Kidney (tissue), 13 donors: ENCODE measurements at regions not wholly inside any gene's neighbourhood (a gene's known extent, or its start where the extent isn't known, plus 50 kb on each side); places are given as distances from the start of the nearest gene placed in this dataset.

Experiments used
- DNase-seq, 5 donors: peaks; one replicate each; pipeline ENCODE4 v3.0.0-alpha.2; 2013 to 2020
- FAIRE-seq: peaks from 2 replicates; lab custom pipeline; 2012; peaks lifted over from hg19 to GRCh38; lab: Jason Lieb, UNC
- H3K27ac ChIP-seq, 2 donors: one replicate each; pipeline ENCODE4 v1.7.0; 2013; ENCODE audit warnings: low read depth in 2 of 2, low read length in 2 of 2, inconsistent platforms in 1 of 2
- H3K27me3 ChIP-seq: one replicate; pipeline ENCODE4 v1.7.1; 2013; ENCODE audit warnings: low read length, inconsistent platforms; ENCODE audit not compliant: control insufficient read depth, insufficient read depth
- H3K36me3 ChIP-seq, 3 donors: one replicate each; pipeline versions ENCODE4 v1.7.0 to v1.7.1; 2013; ENCODE audit warnings: low read length in 3 of 3, control low read depth in 1 of 3, inconsistent platforms in 1 of 3; ENCODE audit not compliant: insufficient read depth in 3 of 3, control insufficient read depth in 2 of 3
- H3K4me1 ChIP-seq, 3 donors: one replicate each; pipeline versions ENCODE4 v1.7.0 to v1.7.1; 2013; ENCODE audit warnings: low read length in 3 of 3, inconsistent platforms in 1 of 3, low read depth in 1 of 3; ENCODE audit not compliant: control insufficient read depth in 2 of 3, insufficient read depth in 2 of 3
- H3K4me3 ChIP-seq, 3 donors: one replicate each; pipeline versions ENCODE4 v1.7.0 to v1.8.1; 2013; ENCODE audit warnings: low read length in 3 of 3, control low read depth in 1 of 3, inconsistent platforms in 1 of 3
- H3K9ac ChIP-seq, 3 donors: one replicate each; pipeline versions ENCODE4 v1.7.0 to v1.7.1; 2013; ENCODE audit warnings: low read length in 3 of 3, control low read depth in 1 of 3, inconsistent platforms in 1 of 3
- H3K9me3 ChIP-seq, 3 donors: one replicate each; pipeline versions ENCODE4 v1.7.0 to v1.7.1; 2013; ENCODE audit warnings: low read length in 3 of 3, control low read depth in 1 of 3, inconsistent platforms in 1 of 3; ENCODE audit not compliant: control insufficient read depth in 2 of 3, insufficient read depth in 1 of 3
- CTCF ChIP-seq: IDR thresholded peaks from 3 replicates; pipeline ENCODE4 v1.5.1; 2012; ENCODE audit warnings: mild to moderate bottlenecking, moderate library complexity, borderline replicate concordance; ENCODE audit not compliant: insufficient read depth; ENCODE audit errors: extremely low read depth
- intact Hi-C: fragments of 100-400 bp; cut with DNase I; formaldehyde crosslinking; loops from one replicate; pipeline ENCODE4 v1.11.1; 2022
- donor health status: control.
- donor health status: control.
- donor health status: control.
- donor health status: control.
- donor health status: control.
- donor health status: DM: yes; HTN: yes; CAD: no.
- donor health status: Normal renal cell carcinoma (clear cell type).

GRCh38 chr3:109713288-109713687 lies 375.9 kb upstream of the DPPA4 start:
- intact Hi-C loops: no loop called here
- H3K9ac ChIP-seq: no peak overlapping the region
- no peak overlapping the region for H3K27ac ChIP-seq
- DNase-seq (no peak), FAIRE-seq (no peak)
- no peaks in the 10 kb centered on the region for H3K4me1 ChIP-seq
- no peak for TF ChIP-seq CTCF
- H3K36me3 ChIP-seq: no peaks in the 10 kb centered on the region
- no peaks in the 10 kb centered on the region for H3K27me3 ChIP-seq
- no peak overlapping the region for H3K4me3 ChIP-seq
- peaks cover 0 to 2% (median 0%) of the 10 kb centered on the region in 3 donors for H3K9me3 ChIP-seq

GRCh38 chr3:109715707-109716106 lies 378.4 kb upstream of the DPPA4 start:
- no peak for FAIRE-seq
- no peak overlapping the region for H3K9ac ChIP-seq
- no peak for DNase-seq
- intact Hi-C loops: no loop called here
- H3K36me3 ChIP-seq: no peaks in the 10 kb centered on the region
- TF ChIP-seq CTCF: no peak
- no peaks in the 10 kb centered on the region for H3K4me1 ChIP-seq
- H3K27me3 ChIP-seq: no peaks in the 10 kb centered on the region
- no peak overlapping the region for H3K4me3 ChIP-seq
- H3K27ac ChIP-seq: no peak overlapping the region
- H3K9me3 ChIP-seq: no peaks in the 10 kb centered on the region

- Histone ChIP-seq H3K4me1 (no peaks in the 10 kb centered on the region), H3K9me3 (no peaks in the 10 kb centered on the region)
These were observed 381.5 kb upstream of the DPPA4 start for GRCh38 chr3:109718850-109719249.

More at GRCh38 chr3:109718850-109719249, 381.5 kb upstream of the DPPA4 start:
- no peak for TF ChIP-seq CTCF
- DNase-seq (no peak), FAIRE-seq (no peak)
- Histone ChIP-seq H3K36me3 (no peaks in the 10 kb centered on the region), H3K27ac (no peak overlapping the region), H3K4me3 (no peak overlapping the region), H3K27me3 (no peaks in the 10 kb centered on the region), H3K9ac (no peak overlapping the region)
- intact Hi-C loops: no loop called here
